BE2C (cell line): ENCODE measurements at regions not wholly inside any gene's neighbourhood (a gene's known extent, or its start where the extent isn't known, plus 50 kb on each side); places are given as distances from the start of the nearest gene placed in this dataset.

Experiments used
- DNase-seq: peaks from one replicate; pipeline ENCODE4 v3.0.0-alpha.2; 2020
- H3K27me3 ChIP-seq: fragments of 250-450 bp; sonication (Bioruptor Pico); 2 replicates; pipeline ENCODE4 v1.5.1; 2020; ENCODE audit warnings: mild to moderate bottlenecking
- H3K36me3 ChIP-seq: fragments of 250-450 bp; sonication (Bioruptor Pico); 2 replicates; pipeline ENCODE4 v1.5.1; 2020; ENCODE audit warnings: mild to moderate bottlenecking
- H3K4me1 ChIP-seq: fragments of 250-450 bp; sonication (Bioruptor Pico); 2 replicates; pipeline ENCODE4 v1.5.1; 2020
- H3K4me3 ChIP-seq: 2 replicates; pipeline ENCODE4 v1.5.1; 2011; ENCODE audit warnings: low read depth, low read length
- H3K9me3 ChIP-seq: fragments of 250-450 bp; sonication (Bioruptor Pico); 2 replicates; pipeline ENCODE4 v1.5.1; 2020
- CTCF ChIP-seq: IDR thresholded peaks from 2 replicates; pipeline ENCODE4 v1.5.1; 2012; ENCODE audit warnings: mild to moderate bottlenecking, low read depth, low read length

DNA sequence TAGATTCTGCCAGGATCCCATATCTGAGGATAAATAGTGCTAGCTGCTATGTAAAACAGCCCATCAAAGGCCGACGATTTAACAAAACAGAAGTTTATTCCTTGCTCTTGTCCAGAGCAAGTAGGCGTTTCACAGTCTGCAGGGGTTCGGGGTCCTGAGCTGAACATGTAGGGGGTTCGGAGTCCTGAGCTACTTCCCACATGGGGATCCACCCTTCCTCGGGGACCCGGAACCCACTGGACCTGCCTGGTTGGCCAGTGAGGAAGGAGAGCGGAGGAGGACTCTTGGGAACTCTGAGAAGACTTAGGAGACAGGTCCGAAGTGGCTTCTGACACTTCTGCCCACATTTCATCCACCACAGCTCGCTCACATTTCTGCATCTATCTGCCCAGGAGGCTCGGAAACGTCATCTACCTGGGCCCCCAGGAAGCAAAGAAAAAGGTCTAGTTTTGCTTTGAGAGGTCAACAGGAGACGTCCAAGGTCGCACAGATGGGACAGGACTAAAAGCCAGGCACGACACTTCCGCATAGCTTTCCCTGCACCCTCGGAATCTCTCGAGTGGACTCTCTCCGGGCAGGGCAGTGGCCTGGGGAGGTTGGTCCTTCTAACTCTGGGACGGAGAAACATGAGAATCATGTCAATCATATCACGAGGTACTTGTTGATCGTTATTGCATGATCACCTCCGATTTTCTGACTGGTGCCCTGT, 86.4 kb downstream of the MICALL2 start:
- DNase-seq: no peak
- Histone ChIP-seq H3K4me1 (no peaks in the 10 kb centered on the region), H3K9me3 (no peaks in the 10 kb centered on the region; the same call in 1 of the 2 replicates), H3K36me3 (no peaks in the 10 kb centered on the region), H3K4me3 (no peak overlapping the region), H3K27me3 (peaks cover 58% of the 10 kb centered on the region)
- TF ChIP-seq CTCF: no peak

DNA sequence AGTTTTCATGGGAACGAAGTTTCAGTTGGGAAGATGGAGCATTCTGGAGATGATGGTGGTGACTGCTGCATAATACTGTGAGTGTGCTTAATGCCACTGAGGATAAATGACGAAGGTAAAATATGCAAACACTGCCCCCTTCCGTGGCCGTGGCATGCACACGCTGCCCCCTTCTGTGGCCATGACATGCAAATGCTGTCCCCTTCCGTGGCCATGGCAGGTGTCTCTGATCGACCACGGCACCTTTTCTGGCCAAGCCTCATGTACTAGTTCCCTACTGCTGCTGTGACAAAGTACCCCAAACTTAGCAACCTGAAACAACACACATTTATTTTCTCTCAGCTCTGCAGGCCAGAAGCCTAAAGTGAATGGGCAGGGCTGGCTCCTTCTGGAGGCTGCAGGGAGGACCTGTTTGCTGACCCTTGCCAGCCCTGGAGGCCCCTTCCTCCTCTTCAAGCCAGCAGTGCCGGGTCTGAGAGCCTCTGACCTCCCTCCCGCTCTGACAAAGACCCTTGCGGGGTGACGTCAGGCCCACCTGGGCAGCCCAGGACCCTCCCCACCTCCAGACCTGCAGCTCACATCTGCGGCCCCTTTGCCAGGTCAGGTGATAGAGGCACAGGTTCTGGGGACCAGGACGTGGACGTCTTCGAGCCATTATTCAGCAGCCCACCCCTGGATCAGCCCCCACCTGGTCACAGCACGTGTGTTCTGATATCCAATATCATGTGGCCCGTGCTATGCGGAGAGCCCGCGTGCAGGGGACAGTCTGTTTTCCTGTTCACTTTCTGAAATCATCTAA, 82.0 kb downstream of the MICALL2 start:
- H3K36me3 ChIP-seq: no peaks in the 10 kb centered on the region
- 0 out of 2 replicates have a peak, but pooled peaks have one; percentile 14 for TF ChIP-seq CTCF
- DNase-seq: no peak
- H3K9me3 ChIP-seq: no peaks in the 10 kb centered on the region
- no peak overlapping the region for H3K4me3 ChIP-seq
- peaks cover 35% of the 10 kb centered on the region for H3K27me3 ChIP-seq
- H3K4me1 ChIP-seq: no peaks in the 10 kb centered on the region

DNA sequence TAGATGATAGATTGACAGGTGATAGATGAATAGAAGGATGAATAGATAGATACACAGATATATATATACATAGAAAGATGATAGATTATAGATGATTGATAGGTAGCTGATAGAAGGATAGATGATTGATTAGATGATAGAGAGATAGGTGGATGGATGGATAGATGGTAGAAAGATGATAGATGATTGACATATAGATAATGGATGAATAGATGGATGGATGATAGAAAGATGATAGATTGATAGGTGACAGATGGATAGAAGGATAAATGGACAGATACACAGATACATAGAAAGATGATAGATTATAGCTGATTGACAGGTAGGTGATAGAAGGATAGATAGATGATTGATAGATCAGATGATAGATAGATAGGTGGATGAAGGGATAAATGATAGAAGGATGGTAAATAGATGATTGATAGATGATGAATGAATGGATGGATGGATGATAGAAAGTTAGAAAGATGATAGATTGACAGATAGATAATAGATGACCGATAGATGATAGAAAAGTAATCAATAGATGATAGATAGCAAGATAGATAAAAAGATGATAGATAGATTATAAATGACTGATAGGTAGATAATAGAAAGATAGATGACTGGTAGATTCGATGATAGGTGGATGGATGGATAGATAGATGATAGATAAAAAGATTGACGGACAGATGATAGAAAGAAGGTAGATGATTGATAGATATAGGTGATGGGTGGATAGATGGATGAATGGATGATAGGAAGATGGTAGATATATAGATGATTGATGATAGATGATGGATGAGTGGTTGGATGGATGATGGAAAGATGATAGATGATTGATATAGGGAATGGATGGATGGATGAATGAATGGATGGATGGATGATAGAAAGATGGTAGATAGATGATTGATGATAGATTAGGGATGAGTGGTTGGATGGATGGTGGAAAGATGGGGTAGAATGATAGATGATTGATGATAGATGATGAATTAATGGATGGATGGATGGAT, 80.4 kb downstream of the MICALL2 start:
- peaks cover 29% of the 10 kb centered on the region for H3K27me3 ChIP-seq
- H3K4me1 ChIP-seq: no peaks in the 10 kb centered on the region
- no peak for DNase-seq
- TF ChIP-seq CTCF: no peak
- H3K4me3 ChIP-seq: no peak overlapping the region
- H3K36me3 ChIP-seq: no peaks in the 10 kb centered on the region
- no peaks in the 10 kb centered on the region for H3K9me3 ChIP-seq

- Histone ChIP-seq H3K27me3 (peaks cover 43% of the 10 kb centered on the region), H3K4me3 (no peak overlapping the region), H3K9me3 (no peaks in the 10 kb centered on the region), H3K4me1 (no peaks in the 10 kb centered on the region), H3K36me3 (no peaks in the 10 kb centered on the region)
- no peak for TF ChIP-seq CTCF
- DNase-seq: no peak
Measured at GRCh38 chr7:1380231-1380815, 78.9 kb downstream of the MICALL2 start.

DNA sequence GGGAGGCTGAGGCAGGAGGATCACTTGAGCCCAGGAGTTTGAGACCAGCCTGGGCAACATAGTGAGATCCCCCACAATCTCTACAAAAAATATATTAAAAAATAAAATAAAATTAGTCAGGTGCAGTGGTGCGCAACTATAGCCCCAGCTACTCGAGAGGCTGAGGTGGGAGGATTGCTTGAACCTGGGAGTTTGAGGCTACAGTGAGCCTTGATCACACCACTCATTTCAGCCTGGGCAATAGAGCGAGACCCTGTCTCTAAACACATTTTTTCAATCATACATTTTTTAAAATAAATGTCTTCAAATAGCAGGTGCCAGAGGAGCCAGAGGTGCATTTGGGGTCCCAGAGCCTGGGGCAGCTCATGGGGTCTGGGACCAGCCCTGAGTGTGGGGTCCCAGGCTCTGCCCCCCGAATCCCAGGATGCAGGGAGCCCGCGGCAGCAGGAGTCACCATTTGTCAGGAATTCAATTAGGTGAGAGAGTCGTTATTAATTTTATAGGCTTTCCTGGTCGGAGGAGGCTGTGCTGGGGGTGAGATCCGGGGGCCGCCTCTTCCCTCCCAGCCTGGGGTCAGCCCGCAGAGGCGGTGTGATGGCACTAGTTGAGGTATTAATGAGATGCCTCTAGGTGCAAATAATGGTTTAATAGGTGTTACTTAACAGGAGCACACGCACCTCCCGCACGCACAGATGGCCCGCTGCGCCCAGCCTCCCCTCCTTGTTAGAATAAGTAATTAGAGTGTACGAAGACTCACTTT, 78.3 kb downstream of the MICALL2 start:
- H3K4me1 ChIP-seq: no peaks in the 10 kb centered on the region
- no peak for DNase-seq
- no peak overlapping the region for H3K4me3 ChIP-seq
- no peaks in the 10 kb centered on the region for H3K9me3 ChIP-seq
- TF ChIP-seq CTCF: no peak
- H3K27me3 ChIP-seq: peaks cover 48% of the 10 kb centered on the region
- no peaks in the 10 kb centered on the region for H3K36me3 ChIP-seq
